HG03066 (cell line): ENCODE measurements at regions not wholly inside any gene's neighbourhood (a gene's known extent, or its start where the extent isn't known, plus 50 kb on each side); places are given as distances from the start of the nearest gene placed in this dataset.

Experiments used
- ATAC-seq: cut with Tn5 transposase; IDR thresholded peaks from one replicate; pipeline ENCODE4 v1.9.1; 2021; ENCODE audit warnings: low read depth; ENCODE audit not compliant: unreplicated experiment

GRCh38 chr5:17157916-17158529 is 59.4 kb upstream of the BASP1 start:
- no peak for ATAC-seq

DNA sequence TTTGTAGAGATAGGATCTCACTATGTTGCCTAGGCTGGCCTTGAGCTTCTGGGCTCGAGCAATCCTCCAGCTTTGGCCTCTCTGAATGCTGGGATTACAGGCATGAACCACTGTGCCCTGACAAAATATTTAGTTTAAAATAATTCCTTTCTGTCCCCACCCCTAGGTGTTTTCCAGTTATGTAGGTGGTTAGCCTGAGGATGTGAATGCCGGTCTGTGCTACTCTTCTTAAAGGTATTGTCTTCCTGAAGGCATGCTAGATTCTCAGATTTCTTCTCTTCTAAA is 56.7 kb upstream of the BASP1 start:
- no peak for ATAC-seq

DNA sequence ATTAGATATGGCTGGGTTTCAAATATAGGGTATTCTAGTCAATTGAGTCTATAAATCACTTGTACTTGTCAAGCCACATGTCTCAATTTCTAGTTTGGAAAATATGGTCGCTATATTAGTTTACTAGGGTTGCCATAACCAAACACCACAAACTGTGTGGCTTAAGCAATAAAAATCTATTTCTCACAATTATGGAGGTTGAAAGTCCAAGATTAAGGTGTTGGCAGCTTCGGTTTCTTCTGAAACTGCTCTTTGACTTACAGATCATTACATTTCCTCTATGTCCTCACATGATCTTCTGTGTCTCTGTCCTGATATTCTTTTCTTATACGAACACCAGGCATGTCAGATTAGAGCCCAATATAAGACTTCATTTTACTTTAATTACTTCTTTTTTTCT is 55.8 kb upstream of the BASP1 start:
- no peak for ATAC-seq

- ATAC-seq, result no peak
Observed at GRCh38 chr5:17163221-17163620, 54.2 kb upstream of the BASP1 start.

- no peak for ATAC-seq
Observed at GRCh38 chr5:17167171-17167891, 50.1 kb upstream of the BASP1 start.
